Chondrocyte (in vitro differentiated cells): ENCODE measurements at regions not wholly inside any gene's neighbourhood (a gene's known extent, or its start where the extent isn't known, plus 50 kb on each side); places are given as distances from the start of the nearest gene placed in this dataset.

Experiments used
- DNase-seq: peaks from one replicate; pipeline ENCODE4 v3.0.0; 2021; ENCODE audit warnings: mixed read lengths, low spot score
- H3K27ac Mint-ChIP-seq: one replicate; pipeline ENCODE4 v1.8.0; 2021; ENCODE audit warnings: mild to moderate bottlenecking, moderate library complexity, mixed read lengths; ENCODE audit not compliant: unreplicated experiment
- H3K27me3 Mint-ChIP-seq: 2 replicates; pipeline ENCODE4 v1.8.0; 2021; ENCODE audit warnings: low read depth, mixed read lengths
- H3K36me3 Mint-ChIP-seq: 2 replicates; pipeline ENCODE4 v1.8.0; 2021; ENCODE audit warnings: low read depth, mixed read lengths
- H3K4me1 Mint-ChIP-seq: 2 replicates; pipeline ENCODE4 v1.8.0; 2021; ENCODE audit warnings: low read depth, mild to moderate bottlenecking, mixed read lengths
- H3K4me3 Mint-ChIP-seq: one replicate; pipeline ENCODE4 v1.8.0; 2021; ENCODE audit warnings: mild to moderate bottlenecking, moderate library complexity, mixed read lengths; ENCODE audit not compliant: unreplicated experiment
- H3K9me3 Mint-ChIP-seq: 2 replicates; pipeline ENCODE4 v1.8.0; 2021; ENCODE audit warnings: low read depth, mixed read lengths
- CTCF ChIP-seq: fragments of 200-600 bp; sonication (generic); IDR thresholded peaks from 2 replicates; pipeline ENCODE4 v1.5.0; 2021; ENCODE audit warnings: antibody characterized with exemption, mild to moderate bottlenecking, moderate library complexity

GRCh38 chr20:56724241-56724757, 95.2 kb downstream of the TFAP2C start:
- no peak for DNase-seq
- no peaks in the 10 kb centered on the region for H3K9me3 Mint-ChIP-seq
- H3K4me1 Mint-ChIP-seq, result peaks cover 5% of the 10 kb centered on the region
- H3K4me3 Mint-ChIP-seq, result no peak overlapping the region
- no peaks in the 10 kb centered on the region for H3K27me3 Mint-ChIP-seq
- H3K36me3 Mint-ChIP-seq, result no peaks in the 10 kb centered on the region
- TF ChIP-seq CTCF, result no peak
- no peak overlapping the region for H3K27ac Mint-ChIP-seq

GRCh38 chr20:56730003-56730402, 100.9 kb downstream of the TFAP2C start:
- no peaks in the 10 kb centered on the region for H3K9me3 Mint-ChIP-seq
- no peaks in the 10 kb centered on the region for H3K27me3 Mint-ChIP-seq
- no peak for DNase-seq
- no peak overlapping the region for H3K4me3 Mint-ChIP-seq
- no peak overlapping the region for H3K27ac Mint-ChIP-seq
- no peaks in the 10 kb centered on the region for H3K36me3 Mint-ChIP-seq
- TF ChIP-seq CTCF, result no peak
- no peaks in the 10 kb centered on the region for H3K4me1 Mint-ChIP-seq

DNA sequence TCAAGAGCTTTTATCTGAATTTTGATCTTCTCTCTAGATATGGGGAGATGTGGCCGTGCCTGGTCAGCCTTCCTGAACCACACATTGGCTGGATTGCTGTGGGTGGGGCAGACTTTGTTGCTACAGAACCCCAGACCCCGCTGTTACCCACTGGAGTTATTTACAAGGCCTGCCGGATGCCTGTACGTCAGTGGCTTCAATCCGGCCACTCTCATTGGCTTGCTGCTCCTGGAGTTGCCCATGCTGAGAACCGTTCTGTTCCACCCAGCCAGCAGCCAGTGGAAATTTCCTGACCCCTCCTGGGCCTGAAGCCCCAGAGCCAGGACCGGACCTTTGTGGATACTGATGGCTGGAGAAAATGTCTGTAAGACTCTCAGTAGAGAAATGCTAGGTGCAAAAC, 101.9 kb downstream of the TFAP2C start:
- no peak overlapping the region for H3K4me3 Mint-ChIP-seq
- H3K27ac Mint-ChIP-seq, result no peak overlapping the region
- DNase-seq, result no peak
- H3K36me3 Mint-ChIP-seq, result no peaks in the 10 kb centered on the region
- no peaks in the 10 kb centered on the region for H3K9me3 Mint-ChIP-seq
- TF ChIP-seq CTCF, result no peak
- no peaks in the 10 kb centered on the region for H3K4me1 Mint-ChIP-seq
- H3K27me3 Mint-ChIP-seq, result no peaks in the 10 kb centered on the region

DNA sequence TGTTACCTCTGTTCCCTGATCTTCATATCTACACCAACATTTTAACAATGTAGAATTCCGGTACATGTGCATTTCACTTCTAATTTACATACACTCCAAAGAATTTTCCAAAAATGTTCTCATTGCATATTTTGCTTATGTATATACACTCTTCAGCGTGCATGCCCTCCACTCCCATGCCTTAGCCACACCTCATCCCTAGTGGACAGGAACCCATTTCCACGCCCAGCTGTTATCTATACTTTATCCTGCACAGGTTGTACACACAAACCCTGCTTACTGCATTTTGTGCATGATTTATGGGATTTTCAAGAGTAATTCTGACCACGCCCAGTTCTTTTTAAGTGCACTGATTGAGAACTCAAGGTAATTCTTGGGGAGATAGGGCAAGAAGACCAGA, 102.4 kb downstream of the TFAP2C start:
- H3K4me1 Mint-ChIP-seq, result no peaks in the 10 kb centered on the region
- no peaks in the 10 kb centered on the region for H3K9me3 Mint-ChIP-seq
- TF ChIP-seq CTCF, result no peak
- H3K36me3 Mint-ChIP-seq, result no peaks in the 10 kb centered on the region
- H3K4me3 Mint-ChIP-seq, result no peak overlapping the region
- no peak for DNase-seq
- no peaks in the 10 kb centered on the region for H3K27me3 Mint-ChIP-seq
- no peak overlapping the region for H3K27ac Mint-ChIP-seq

DNA sequence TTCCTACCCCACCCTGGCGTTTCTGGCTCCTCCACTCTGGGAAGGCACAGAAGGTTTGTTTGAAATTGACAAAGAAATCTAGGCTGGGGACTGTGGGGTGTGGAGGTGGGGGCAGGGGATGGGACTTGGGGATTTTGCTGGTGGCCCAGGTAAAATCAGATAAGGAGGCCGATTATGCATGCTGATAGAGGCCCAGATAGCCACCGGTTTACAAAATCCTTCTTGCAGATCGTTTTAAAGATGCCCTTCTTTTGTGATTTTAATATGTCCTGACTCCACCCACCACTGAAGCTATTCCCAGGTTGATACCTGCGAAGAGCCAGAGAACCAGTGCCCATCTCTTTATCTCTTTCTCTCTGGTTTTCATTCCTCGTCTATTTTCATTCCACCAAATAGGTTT, 104.9 kb downstream of the TFAP2C start:
- Mint-ChIP-seq H3K27ac (no peak overlapping the region), H3K9me3 (no peaks in the 10 kb centered on the region), H3K4me1 (no peaks in the 10 kb centered on the region), H3K36me3 (no peaks in the 10 kb centered on the region), H3K27me3 (no peaks in the 10 kb centered on the region), H3K4me3 (no peak overlapping the region)
- no peak for TF ChIP-seq CTCF
- no peak for DNase-seq
